Spinal cord (tissue), 9 donors: ENCODE measurements at regions not wholly inside any gene's neighbourhood (a gene's known extent, or its start where the extent isn't known, plus 50 kb on each side); places are given as distances from the start of the nearest gene placed in this dataset.
"Not testable (repeated sequence)": the region's sequence is repeated elsewhere in the genome, so short reads cannot be mapped to it uniquely, and the experiment has no call there.

Experiments used
- DNase-seq, 6 donors: peaks; one replicate each; pipeline versions ENCODE4 v3.0.0 to v3.0.0-alpha.2; 2013 to 2015; ENCODE audit warnings: low spot score in 6 of 6, low read depth in 4 of 6
- H3K27ac ChIP-seq: one replicate; pipeline ENCODE4 v1.5.1; 2013; ENCODE audit warnings: low read depth, low read length, control low read depth
- H3K27me3 ChIP-seq: one replicate; pipeline ENCODE4 v1.6.1; 2013; ENCODE audit warnings: low read length; ENCODE audit not compliant: control insufficient read depth, insufficient read depth
- H3K36me3 ChIP-seq: one replicate; pipeline ENCODE4 v1.6.1; 2013; ENCODE audit warnings: low read length; ENCODE audit not compliant: control insufficient read depth, insufficient read depth
- H3K4me1 ChIP-seq: one replicate; pipeline ENCODE4 v1.6.1; 2013; ENCODE audit warnings: low read length; ENCODE audit not compliant: control insufficient read depth, insufficient read depth
- H3K4me3 ChIP-seq: one replicate; pipeline ENCODE4 v1.5.1; 2013; ENCODE audit warnings: low read depth, low read length, control low read depth
- H3K9me3 ChIP-seq: one replicate; pipeline ENCODE4 v1.6.1; 2013; ENCODE audit warnings: low read length; ENCODE audit not compliant: control insufficient read depth, insufficient read depth
- WGBS: methylation state at CpG from one replicate; pipeline ENCODE4 v1.1.5; 2013; ENCODE audit warnings: missing lambda C conversion rate; ENCODE audit not compliant: insufficient coverage; 5-methylcytosine and 5-hydroxymethylcytosine counted together
- donor health status: healthy.

- H3K27me3 ChIP-seq = no peaks in the 10 kb centered on the region
- no peaks in the 10 kb centered on the region for H3K36me3 ChIP-seq
- no peaks in the 10 kb centered on the region for H3K9me3 ChIP-seq
- DNase-seq = peak in 2 of 6 donors; percentile 33 to 38
- no peak overlapping the region for H3K4me3 ChIP-seq
- H3K27ac ChIP-seq = no peak overlapping the region
- 62% methylated on average over 3 of the region's 3 CpGs for WGBS
- H3K4me1 ChIP-seq = peaks cover 5% of the 10 kb centered on the region
These were observed 94.1 kb upstream of the GOLGA8J start for GRCh38 chr15:29988701-29989100.

- H3K27ac ChIP-seq = no peak overlapping the region
These were observed 95.8 kb upstream of the GOLGA8J start for GRCh38 chr15:29986946-29987345.

GRCh38 chr15:29978411-29979382, 104.1 kb upstream of the GOLGA8J start:
- no peak overlapping the region for H3K27ac ChIP-seq
- H3K36me3 ChIP-seq = no peaks in the 10 kb centered on the region
- H3K4me1 ChIP-seq = no peaks in the 10 kb centered on the region
- DNase-seq = peak in 1 of 6 donors; percentile 34
- WGBS = 63% methylated on average over 3 of the region's 8 CpGs
- H3K4me3 ChIP-seq = no peak overlapping the region
- no peaks in the 10 kb centered on the region for H3K27me3 ChIP-seq
- no peaks in the 10 kb centered on the region for H3K9me3 ChIP-seq

More at GRCh38 chr15:29986946-29987345, 95.8 kb upstream of the GOLGA8J start:
- Histone ChIP-seq H3K27me3 (no peaks in the 10 kb centered on the region), H3K4me1 (peaks cover 5% of the 10 kb centered on the region), H3K4me3 (no peak overlapping the region), H3K9me3 (no peaks in the 10 kb centered on the region), H3K36me3 (no peaks in the 10 kb centered on the region)
- WGBS = 100% methylated on average over 2 of the region's 2 CpGs
- no peak for DNase-seq

DNA sequence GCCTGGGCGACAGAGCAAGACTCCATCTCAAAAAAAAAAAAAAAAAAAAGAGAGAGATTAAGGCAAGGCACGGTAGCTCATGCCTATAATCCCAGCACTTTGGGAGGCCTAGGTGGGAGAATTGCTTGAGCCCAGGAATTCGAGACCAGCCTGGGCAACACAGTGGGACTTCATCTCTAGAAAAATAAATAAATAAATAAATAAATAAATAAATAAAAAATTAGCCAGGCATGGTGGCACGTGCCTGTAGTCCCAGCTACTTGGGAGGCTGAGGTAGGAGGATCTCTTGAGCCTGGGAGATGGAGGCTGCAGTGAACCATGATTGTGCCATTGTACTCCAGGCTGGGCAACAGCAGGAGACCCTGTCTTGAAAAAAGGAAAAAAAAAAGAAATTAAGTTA, 108.7 kb upstream of the GOLGA8J start:
- H3K4me1 ChIP-seq, H3K27me3 ChIP-seq, H3K9me3 ChIP-seq, H3K36me3 ChIP-seq, H3K4me3 ChIP-seq, H3K27ac ChIP-seq, DNase-seq: not testable (repeated sequence)
- 100% methylated on average over 1 of the region's 4 CpGs for WGBS

DNA sequence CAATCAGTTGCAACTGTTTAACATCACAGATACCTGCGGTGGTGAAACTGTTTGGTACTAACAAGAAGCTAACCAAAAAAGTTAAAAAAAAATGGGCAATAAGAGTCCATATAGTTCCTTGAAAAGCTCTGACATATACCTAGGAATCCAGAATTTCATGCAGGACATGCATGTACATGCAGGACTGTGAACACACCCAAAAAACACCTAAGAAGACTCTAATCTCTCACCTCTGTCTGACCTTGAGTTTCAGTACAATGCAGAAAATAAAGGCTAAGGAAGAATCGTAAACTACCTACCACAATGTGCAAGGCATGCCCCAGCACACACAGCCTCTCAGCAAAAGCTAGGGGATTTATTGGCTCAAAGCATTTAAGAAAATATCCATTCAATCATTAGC, 110.7 kb upstream of the GOLGA8J start:
- WGBS = no CpG with 5 or more reads among the region's 2 CpGs
- Histone ChIP-seq H3K27ac (no peak overlapping the region), H3K36me3 (no peaks in the 10 kb centered on the region), H3K27me3 (no peaks in the 10 kb centered on the region), H3K9me3 (peaks cover 4% of the 10 kb centered on the region), H3K4me3 (no peak overlapping the region), H3K4me1 (peaks cover 8% of the 10 kb centered on the region)
- DNase-seq = no peak

- no peak for DNase-seq
- no peak overlapping the region for H3K27ac ChIP-seq
- peaks cover 4% of the 10 kb centered on the region for H3K9me3 ChIP-seq
- 50% methylated on average over 1 of the region's 1 CpG for WGBS
- peaks cover 3% of the 10 kb centered on the region for H3K36me3 ChIP-seq
- H3K27me3 ChIP-seq = no peaks in the 10 kb centered on the region
- no peak overlapping the region for H3K4me3 ChIP-seq
- H3K4me1 ChIP-seq = peaks cover 10% of the 10 kb centered on the region
These were observed 112.4 kb upstream of the GOLGA8J start for GRCh38 chr15:29970402-29970695.

GRCh38 chr15:29969562-29970401, 113.0 kb upstream of the GOLGA8J start:
- H3K9me3 ChIP-seq = peaks cover 4% of the 10 kb centered on the region
- no CpG with 5 or more reads among the region's 10 CpGs for WGBS
- no peak overlapping the region for H3K4me3 ChIP-seq
- no peaks in the 10 kb centered on the region for H3K27me3 ChIP-seq
- peaks cover 3% of the 10 kb centered on the region for H3K36me3 ChIP-seq
- peaks cover 10% of the 10 kb centered on the region for H3K4me1 ChIP-seq
- DNase-seq = no peak
- no peak overlapping the region for H3K27ac ChIP-seq

GRCh38 chr15:29968895-29969561, 113.7 kb upstream of the GOLGA8J start:
- WGBS = 11% methylated on average over 65 of the region's 69 CpGs
- peaks cover 4% of the 10 kb centered on the region for H3K9me3 ChIP-seq
- H3K4me1 ChIP-seq = peaks cover 10% of the 10 kb centered on the region
- H3K27ac ChIP-seq = no peak overlapping the region
- no peaks in the 10 kb centered on the region for H3K27me3 ChIP-seq
- no peak overlapping the region for H3K4me3 ChIP-seq
- H3K36me3 ChIP-seq = peaks cover 3% of the 10 kb centered on the region
- DNase-seq = peak in 2 of 6 donors; percentile 39 to 67

- under 1% methylated on average over 91 of the region's 91 CpGs for WGBS
- peaks cover 4% of the 10 kb centered on the region for H3K9me3 ChIP-seq
- H3K4me1 ChIP-seq = peaks cover 10% of the 10 kb centered on the region
- no peaks in the 10 kb centered on the region for H3K27me3 ChIP-seq
- DNase-seq = peak in 3 of 6 donors; percentile 32 to 76 (median 68)
- H3K27ac ChIP-seq = no peak overlapping the region
- peak overlapping the region; percentile 47 for H3K4me3 ChIP-seq
- peaks cover 3% of the 10 kb centered on the region for H3K36me3 ChIP-seq
These were observed 114.5 kb upstream of the GOLGA8J start for GRCh38 chr15:29968099-29968894.
